GM12891 (cell line): ENCODE measurements at regions not wholly inside any gene's neighbourhood (a gene's known extent, or its start where the extent isn't known, plus 50 kb on each side); places are given as distances from the start of the nearest gene placed in this dataset.

Experiments
- DNase-seq: peaks from one replicate; pipeline ENCODE4 v3.0.0; 2011; ENCODE audit warnings: low spot score; ENCODE audit not compliant: insufficient read length
- FAIRE-seq: peaks from 2 replicates; lab custom pipeline; 2011; peaks lifted over from hg19 to GRCh38; lab: Jason Lieb, UNC
- PAX5 ChIP-seq: IDR thresholded peaks from 2 replicates; pipeline ENCODE4 v1.6.1; 2011; ENCODE audit warnings: low read length, moderate library complexity, mild to moderate bottlenecking; ENCODE audit not compliant: insufficient read depth, severe bottlenecking
- POLR2A ChIP-seq: IDR thresholded peaks from 2 replicates; pipeline ENCODE4 v1.6.1; 2011; ENCODE audit warnings: low read depth, low read length, control low read depth
- POLR2AphosphoS5 ChIP-seq: IDR thresholded peaks from 2 replicates; pipeline ENCODE4 v1.6.1; 2011; ENCODE audit warnings: low read depth, low read length, control low read depth
- POU2F2 ChIP-seq: IDR thresholded peaks from 2 replicates; pipeline ENCODE4 v1.6.1; 2011; ENCODE audit warnings: low read depth, mild to moderate bottlenecking, control low read depth, low read length, moderate library complexity
- SPI1 ChIP-seq: IDR thresholded peaks from 2 replicates; pipeline ENCODE4 v1.6.1; 2011; ENCODE audit warnings: low read depth, low read length, control low read depth
- TAF1 ChIP-seq: IDR thresholded peaks from 2 replicates; pipeline ENCODE4 v1.6.1; 2011; ENCODE audit warnings: low read depth, low read length, control low read depth

DNA sequence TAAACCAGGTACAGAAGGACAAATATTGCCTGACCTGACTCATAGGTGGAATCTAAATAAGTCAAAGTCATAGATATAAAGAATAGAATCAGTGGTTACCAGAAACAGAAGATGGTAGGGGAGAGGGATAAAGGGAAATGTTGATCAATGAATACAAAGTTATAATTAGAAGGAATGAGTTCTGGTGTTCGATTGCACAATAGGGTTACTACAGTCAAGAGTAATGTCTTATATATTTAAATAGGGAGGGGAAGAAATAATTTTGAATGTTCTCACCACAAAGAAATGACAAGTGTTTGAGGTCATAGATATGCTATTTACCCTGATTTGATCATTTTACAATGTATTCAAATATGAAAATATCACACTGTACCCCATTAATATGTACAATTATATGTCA lies 1541.2 kb downstream of the SLITRK1 start:
- DNase-seq = no peak
- TF ChIP-seq PAX5 = no peak
- FAIRE-seq = no peak

DNA sequence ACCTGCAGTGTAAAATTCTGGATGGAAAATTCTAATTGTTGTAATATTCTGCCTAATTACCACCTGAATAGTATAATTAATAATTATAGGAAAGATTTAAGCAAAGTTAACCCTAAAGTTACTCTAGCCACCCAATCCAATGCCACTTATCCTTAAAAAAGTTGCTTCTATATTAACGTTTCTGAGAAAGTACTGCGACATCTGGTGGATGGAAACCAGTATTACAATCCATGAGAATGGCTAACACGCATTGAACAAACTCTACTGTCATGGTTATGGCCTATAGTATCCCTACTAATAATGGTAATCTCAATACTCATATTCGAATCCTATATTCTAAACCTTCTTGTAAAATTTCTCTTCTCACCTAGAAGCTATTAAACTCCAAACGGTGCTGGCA lies 1551.8 kb downstream of the SLITRK1 start:
- FAIRE-seq (peak; percentile 60), DNase-seq (no peak)
- TF ChIP-seq POLR2AphosphoS5 (no peak), POLR2A (no peak), TAF1 (no peak), PAX5 (no peak), POU2F2 (no peak), SPI1 (no peak)

GRCh38 chr13:82323101-82323500 lies 1559.2 kb downstream of the SLITRK1 start:
- FAIRE-seq (no peak), DNase-seq (no peak)
- TF ChIP-seq POLR2A (no peak), SPI1 (no peak), TAF1 (no peak), POU2F2 (no peak), POLR2AphosphoS5 (no peak), PAX5 (no peak)

DNA sequence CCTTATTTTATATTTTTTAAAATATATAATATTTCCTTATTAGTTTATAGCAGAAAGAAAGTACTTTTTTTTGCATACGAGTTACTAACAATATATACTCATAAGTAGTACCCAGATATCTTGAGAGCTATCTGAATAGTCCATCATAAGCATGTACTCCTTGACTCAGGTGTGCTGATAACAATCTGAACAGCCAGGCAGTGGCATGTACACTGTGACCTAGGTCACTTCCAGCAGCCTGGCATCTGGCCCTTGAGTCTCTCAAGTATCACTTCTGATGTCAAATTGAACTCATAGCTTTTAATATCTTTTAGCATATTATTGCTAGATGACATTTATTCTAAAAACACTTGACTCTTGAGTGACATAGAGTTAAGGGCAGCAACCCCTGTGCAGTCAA lies 1576.7 kb downstream of the SLITRK1 start:
- DNase-seq (no peak), FAIRE-seq (no peak)
- TF ChIP-seq TAF1 (no peak), POLR2AphosphoS5 (no peak), POLR2A (no peak)

GRCh38 chr13:82298106-82298505 lies 1584.2 kb downstream of the SLITRK1 start:
- FAIRE-seq (no peak), DNase-seq (no peak)
- no peak for TF ChIP-seq TAF1
- TF ChIP-seq POLR2AphosphoS5 = no peak
- no peak for TF ChIP-seq SPI1
- no peak for TF ChIP-seq PAX5
- TF ChIP-seq POU2F2 = no peak
- TF ChIP-seq POLR2A = no peak

DNA sequence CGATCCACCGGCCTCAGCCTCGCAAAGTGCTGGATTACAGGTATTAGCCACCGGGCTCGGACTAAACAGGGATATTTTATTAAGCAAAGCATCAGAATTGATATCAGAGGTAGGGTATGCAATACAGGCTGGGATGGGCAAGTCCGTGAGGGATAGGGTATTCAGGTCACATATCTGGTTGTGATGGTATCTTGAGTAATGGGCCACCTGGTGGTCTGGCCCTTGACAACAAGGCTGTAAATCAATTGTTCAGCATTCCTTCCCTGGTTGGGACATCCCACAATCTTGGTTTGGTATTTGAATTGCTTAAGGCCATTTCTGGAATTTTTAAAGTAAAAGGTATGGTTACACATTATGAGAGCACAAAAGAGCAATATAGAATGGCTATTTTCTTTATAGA lies 1588.0 kb downstream of the SLITRK1 start:
- DNase-seq (no peak), FAIRE-seq (no peak)

GRCh38 chr13:82292334-82292733 lies 1589.9 kb downstream of the SLITRK1 start:
- FAIRE-seq (no peak), DNase-seq (no peak)
- TF ChIP-seq POLR2AphosphoS5 (no peak), TAF1 (no peak), POLR2A (no peak), POU2F2 (no peak), PAX5 (no peak), SPI1 (no peak)

More for the DNA sequence above, 1588.0 kb downstream of the SLITRK1 start:
- TF ChIP-seq PAX5 (no peak), TAF1 (no peak), POLR2AphosphoS5 (no peak), POU2F2 (no peak), POLR2A (no peak), SPI1 (no peak)

DNA sequence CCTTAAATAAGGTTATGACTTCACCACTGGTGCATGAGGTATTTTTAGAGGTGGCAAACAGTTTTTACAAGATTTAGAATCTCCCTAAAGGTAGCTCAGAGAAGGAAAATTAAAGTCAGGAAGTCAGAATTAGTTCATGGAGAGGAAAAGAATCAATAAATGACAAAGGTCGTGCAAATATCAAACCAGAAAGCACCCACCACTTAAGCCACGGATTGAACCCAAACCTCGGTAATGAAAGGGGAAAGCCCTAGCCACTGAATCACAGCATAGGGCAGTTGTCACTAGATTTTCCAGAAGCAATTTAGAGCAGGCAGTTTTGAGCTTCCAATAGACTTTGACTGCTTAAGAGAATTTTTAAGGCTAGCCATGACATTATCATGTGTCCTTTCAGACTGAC lies 1590.4 kb downstream of the SLITRK1 start:
- TF ChIP-seq PAX5 (no peak), SPI1 (no peak), POLR2A (no peak), POU2F2 (no peak), TAF1 (no peak), POLR2AphosphoS5 (no peak)
- no peak for DNase-seq
- no peak for FAIRE-seq

GRCh38 chr13:82275644-82276043 lies 1606.6 kb downstream of the SLITRK1 start:
- no peak for DNase-seq
- no peak for TF ChIP-seq PAX5
- TF ChIP-seq POLR2AphosphoS5 = no peak
- TF ChIP-seq POU2F2 = no peak
- TF ChIP-seq SPI1 = no peak
- no peak for TF ChIP-seq TAF1
- no peak for FAIRE-seq

DNA sequence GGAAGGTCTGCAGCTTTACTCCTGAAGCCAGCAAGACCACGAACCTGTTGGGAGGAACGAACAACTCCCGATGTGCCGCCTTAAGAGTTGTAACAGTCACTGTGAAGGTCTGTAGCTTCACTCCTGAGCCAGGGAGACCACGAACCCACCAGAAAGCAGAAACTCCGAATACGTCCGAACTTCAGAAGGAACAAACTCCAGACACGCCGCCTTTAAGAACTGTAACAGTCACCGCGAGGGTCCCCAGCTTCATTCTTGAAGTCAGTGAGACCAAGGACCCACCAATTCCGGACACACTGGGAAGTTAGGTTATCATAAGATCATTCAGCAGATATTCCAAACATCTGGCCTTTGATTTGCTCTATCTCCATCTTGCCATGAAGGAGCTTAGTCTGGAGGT lies 1623.0 kb downstream of the SLITRK1 start:
- DNase-seq = no peak
- no peak for FAIRE-seq
- TF ChIP-seq POLR2AphosphoS5 (no peak), PAX5 (no peak), POLR2A (no peak), TAF1 (no peak), POU2F2 (no peak), SPI1 (no peak)
